B cell (primary cell): ENCODE measurements at regions not wholly inside any gene's neighbourhood (a gene's known extent, or its start where the extent isn't known, plus 50 kb on each side); places are given as distances from the start of the nearest gene placed in this dataset.

Experiments used
- ATAC-seq: fragments of 200-7000 bp; cut with Tn5 transposase; one replicate; pipeline ENCODE4 v1.10.0; 2021; ENCODE audit warnings: low read depth, mild to moderate bottlenecking, moderate number of reproducible peaks, moderate library complexity
- CTCF ChIA-PET: fragments of 350-600 bp; sonication (Branson Sonifier 250); formaldehyde crosslinking; loops from one replicate; lab custom pipeline; 2021; ENCODE audit warnings: antibody characterized with exemption, inconsistent platforms; lab: Charles Lee
- POLR2A ChIA-PET: fragments of 350-600 bp; sonication (Branson Sonifier 250); formaldehyde crosslinking; loops from one replicate; lab custom pipeline; 2021; ENCODE audit warnings: antibody characterized with exemption; lab: Charles Lee
- DNase-seq: peaks from one replicate; pipeline ENCODE4 v3.0.0; 2013
- H2AFZ ChIP-seq: 2 replicates; pipeline ENCODE4 v1.6.1; 2012; ENCODE audit warnings: mild to moderate bottlenecking, low read depth, low read length; ENCODE audit not compliant: insufficient read depth, poor library complexity, severe bottlenecking
- H3K27ac ChIP-seq, 2 donors: 1 replicate in 1 of 2; 2 replicates in 1 of 2; pipeline ENCODE4 v1.5.1; 2012 to 2013; ENCODE audit warnings: low read length in 2 of 2, mild to moderate bottlenecking in 2 of 2, moderate library complexity in 1 of 2
- H3K27me3 ChIP-seq, 4 experiments: fragments of 200-600 bp in 1 of 4; sonication (generic) in 1 of 4; replicated peaks in 1 of 4; 1 replicate in 2 of 4; 2 replicates in 2 of 4; pipeline versions ENCODE4 v1.6.1 to v1.7.0; 2013 to 2016; ENCODE audit warnings: low read length in 3 of 4, mild to moderate bottlenecking in 2 of 4, mixed read lengths in 1 of 4, moderate library complexity in 1 of 4; ENCODE audit not compliant: insufficient read depth in 4 of 4, control insufficient read depth in 3 of 4; ENCODE audit errors: control extremely low read depth in 1 of 4
- H3K36me3 ChIP-seq, 2 experiments: replicated peaks in 1 of 2; 1 replicate in 1 of 2; 2 replicates in 1 of 2; pipeline versions ENCODE4 v1.6.1 to v1.7.1; 2013; ENCODE audit warnings: low read length in 1 of 2; ENCODE audit not compliant: insufficient read depth in 2 of 2, control insufficient read depth in 1 of 2; ENCODE audit errors: control extremely low read depth in 1 of 2, extremely low read depth in 1 of 2
- H3K4me1 ChIP-seq, 2 donors: fragments of 200-600 bp in 1 of 2; sonication (generic) in 1 of 2; 1 replicate in 1 of 2; 2 replicates in 1 of 2; pipeline versions ENCODE4 v1.5.1 to v1.6.1; 2013 to 2017; ENCODE audit warnings: low read length in 2 of 2; ENCODE audit not compliant: control insufficient read depth in 2 of 2, insufficient read depth in 2 of 2
- H3K4me2 ChIP-seq: replicated peaks from 2 replicates; pipeline ENCODE3; 2012; ENCODE audit warnings: mild to moderate bottlenecking, low read depth, low read length; ENCODE audit not compliant: poor library complexity, severe bottlenecking
- H3K4me3 ChIP-seq, 5 experiments: fragments of 200-600 bp in 1 of 5; sonication (generic) in 1 of 5; 1 replicate in 3 of 5; 2 replicates in 2 of 5; pipeline versions ENCODE4 v1.5.1 to v1.7.0; 2011 to 2016; ENCODE audit warnings: low read length in 4 of 5, mild to moderate bottlenecking in 4 of 5, low read depth in 2 of 5, control low read depth in 1 of 5, moderate library complexity in 1 of 5; ENCODE audit not compliant: insufficient read depth in 1 of 5; ENCODE audit errors: control extremely low read depth in 1 of 5, extremely low read depth in 1 of 5
- H3K79me2 ChIP-seq: fragments of 200-600 bp; sonication (generic); one replicate; pipeline ENCODE4 v1.6.0; 2016; ENCODE audit warnings: low read length; ENCODE audit not compliant: control insufficient read depth, insufficient read depth
- H3K9ac ChIP-seq: fragments of 200-600 bp; sonication (generic); 2 replicates; pipeline ENCODE4 v1.6.1; 2017; ENCODE audit warnings: mild to moderate bottlenecking, low read length, moderate library complexity
- H3K9me3 ChIP-seq, 3 donors: one replicate each; pipeline versions ENCODE4 v1.6.1 to v1.7.1; 2013; ENCODE audit warnings: low read length in 2 of 3; ENCODE audit not compliant: control insufficient read depth in 2 of 3, insufficient read depth in 1 of 3; ENCODE audit errors: control extremely low read depth in 1 of 3
- H4K20me1 ChIP-seq: 2 replicates; pipeline ENCODE4 v1.6.0; 2012; ENCODE audit warnings: mild to moderate bottlenecking, low read length; ENCODE audit not compliant: insufficient read depth, control insufficient read depth, poor library complexity, severe bottlenecking
- H3K27ac Mint-ChIP-seq: one replicate; pipeline ENCODE4 v1.8.0; 2021; ENCODE audit warnings: mixed read lengths
- H3K27me3 Mint-ChIP-seq: one replicate; pipeline ENCODE4 v1.8.0; 2021; ENCODE audit warnings: mixed read lengths
- H3K4me1 Mint-ChIP-seq: one replicate; pipeline ENCODE4 v1.8.0; 2021; ENCODE audit warnings: mixed read lengths
- H3K4me3 Mint-ChIP-seq: one replicate; pipeline ENCODE4 v1.8.0; 2021; ENCODE audit warnings: mixed read lengths
- H3K9me3 Mint-ChIP-seq: one replicate; pipeline ENCODE4 v1.8.0; 2022; ENCODE audit warnings: mixed read lengths; ENCODE audit not compliant: insufficient read depth
- CTCF ChIP-seq: fragments of 200-600 bp; IDR thresholded peaks from one replicate; pipeline ENCODE4 v1.8.0; 2022; ENCODE audit warnings: antibody characterized with exemption, mild to moderate bottlenecking
- EZH2 ChIP-seq: IDR thresholded peaks from 2 replicates; pipeline ENCODE4 v1.6.1; 2012; ENCODE audit warnings: borderline replicate concordance, low read depth, mild to moderate bottlenecking, moderate library complexity, low read length; ENCODE audit not compliant: insufficient read depth, poor library complexity, severe bottlenecking
- WGBS: methylation state at CpG from one replicate; pipeline ENCODE4 v1.1.5; 2013; ENCODE audit warnings: missing lambda C conversion rate; ENCODE audit not compliant: insufficient coverage; 5-methylcytosine and 5-hydroxymethylcytosine counted together
- intact Hi-C: fragments of 100-400 bp; cut with micrococcal nuclease; formaldehyde crosslinking; loops from one replicate; pipeline ENCODE4 v1.10.0; 2022

GRCh38 chr9:118209343-118209742 is 505.1 kb downstream of the TLR4 start:
- Mint-ChIP-seq H3K4me3 (no peak overlapping the region), H3K27ac (no peak overlapping the region), H3K9me3 (no peaks in the 10 kb centered on the region), H3K27me3 (no peaks in the 10 kb centered on the region), H3K4me1 (no peaks in the 10 kb centered on the region)
- intact Hi-C loops, result no loop called here
- Histone ChIP-seq H3K4me2 (no peak overlapping the region), H3K4me3 (no peak overlapping the region), H2AFZ (no peak overlapping the region), H3K27me3 (no peaks in the 10 kb centered on the region), H3K9me3 (peaks cover 0 to 4% (median 0%) of the 10 kb centered on the region in 3 donors), H3K4me1 (no peaks in the 10 kb centered on the region), H3K9ac (no peak overlapping the region), H3K79me2 (no peaks in the 10 kb centered on the region), H4K20me1 (no peaks in the 10 kb centered on the region), H3K36me3 (no peaks in the 10 kb centered on the region), H3K27ac (no peak overlapping the region)
- ATAC-seq (no peak), DNase-seq (no peak)
- CTCF ChIA-PET, result no interaction called here
- POLR2A ChIA-PET, result no interaction called here
- TF ChIP-seq EZH2 (no peak), CTCF (no peak)

- Histone ChIP-seq H3K4me1 (no peaks in the 10 kb centered on the region), H3K27me3 (no peaks in the 10 kb centered on the region), H3K4me2 (no peak overlapping the region), H3K36me3 (no peaks in the 10 kb centered on the region), H2AFZ (no peak overlapping the region), H3K4me3 (no peak overlapping the region), H3K9ac (no peak overlapping the region), H4K20me1 (no peaks in the 10 kb centered on the region), H3K27ac (no peak overlapping the region), H3K9me3 (no peaks in the 10 kb centered on the region), H3K79me2 (no peaks in the 10 kb centered on the region)
- Mint-ChIP-seq H3K27ac (no peak overlapping the region), H3K9me3 (no peaks in the 10 kb centered on the region), H3K4me1 (no peaks in the 10 kb centered on the region), H3K4me3 (no peak overlapping the region), H3K27me3 (no peaks in the 10 kb centered on the region)
- no peak for DNase-seq
- ATAC-seq, result no peak
- no peak for TF ChIP-seq CTCF
- no peak for TF ChIP-seq EZH2
- no CpG with 5 or more reads among the region's 1 CpG for WGBS
- POLR2A ChIA-PET, result no interaction called here
- intact Hi-C loops, result no loop called here
- CTCF ChIA-PET, result no interaction called here
Measured at GRCh38 chr9:118215549-118215948, 511.3 kb downstream of the TLR4 start.
